HEK293 (cell line): ENCODE measurements at regions not wholly inside any gene's neighbourhood (a gene's known extent, or its start where the extent isn't known, plus 50 kb on each side); places are given as distances from the start of the nearest gene placed in this dataset.

Source experiments
- CTCF ChIA-PET: fragments of 350-600 bp; formaldehyde crosslinking; extraction: SDS; loops from one replicate; lab custom pipeline; 2021; ENCODE audit warnings: antibody characterized with exemption; lab: Yijun Ruan, JAX
- POLR2A ChIA-PET: fragments of 300-600 bp; formaldehyde crosslinking; extraction: SDS; loops from one replicate; lab custom pipeline; 2020; ENCODE audit warnings: antibody characterized with exemption, inconsistent platforms; lab: Yijun Ruan, JAX
- H3K27ac ChIP-seq: fragments of 200-500 bp; sonication (Bioruptor generic); 2 replicates; pipeline ENCODE4 v1.5.1; 2014; ENCODE audit warnings: low read depth, low read length, control low read depth, inconsistent platforms; ENCODE audit errors: extremely low read depth
- H3K36me3 ChIP-seq, 2 experiments: fragments of 200-500 bp in 1 of 2; sonication (Bioruptor generic) in 1 of 2; 1 replicate in 1 of 2; 2 replicates in 1 of 2; pipeline ENCODE4 v1.5.1; 2014 to 2017; ENCODE audit warnings: inconsistent platforms in 2 of 2, low read length in 2 of 2; ENCODE audit not compliant: control insufficient read depth in 2 of 2, insufficient read depth in 1 of 2
- H3K4me1 ChIP-seq: fragments of 200-500 bp; sonication (Bioruptor generic); 2 replicates; pipeline ENCODE4 v1.5.1; 2014; ENCODE audit warnings: mild to moderate bottlenecking, low read length, inconsistent platforms; ENCODE audit not compliant: control insufficient read depth, insufficient read depth
- H3K4me3 ChIP-seq: 2 replicates; pipeline ENCODE4 v1.5.1; 2011; ENCODE audit warnings: low read depth, mild to moderate bottlenecking, control low read depth, low read length, moderate library complexity
- H3K9me3 ChIP-seq: fragments of 200-500 bp; sonication (Bioruptor generic); 2 replicates; pipeline ENCODE4 v1.5.1; 2014; ENCODE audit warnings: low read depth, low read length, inconsistent platforms; ENCODE audit not compliant: control insufficient read depth, insufficient read depth
- FEZF1 ChIP-seq: fragments of 450-650 bp; formaldehyde crosslinking; IDR thresholded peaks from 2 replicates; pipeline ENCODE4 v1.5.1; 2016; ENCODE audit warnings: missing biosample characterization, missing genetic modification characterization
- SP2 ChIP-seq: fragments of 450-650 bp; formaldehyde crosslinking; IDR thresholded peaks from 2 replicates; pipeline ENCODE4 v1.5.1; 2016; ENCODE audit warnings: missing biosample characterization, missing genetic modification characterization
- ZBTB17 ChIP-seq: fragments of 450-650 bp; formaldehyde crosslinking; IDR thresholded peaks from 2 replicates; pipeline ENCODE4 v1.5.1; 2016; ENCODE audit warnings: missing biosample characterization, missing genetic modification characterization
- ZNF121 ChIP-seq: fragments of 450-650 bp; formaldehyde crosslinking; IDR thresholded peaks from 2 replicates; pipeline ENCODE4 v1.5.1; 2016; ENCODE audit warnings: missing biosample characterization, missing genetic modification characterization
- ZNF132 ChIP-seq: fragments of 450-650 bp; formaldehyde crosslinking; IDR thresholded peaks from 2 replicates; pipeline ENCODE4 v1.5.1; 2017; ENCODE audit warnings: missing biosample characterization, missing genetic modification characterization, borderline replicate concordance
- ZNF221 ChIP-seq: fragments of 450-650 bp; formaldehyde crosslinking; IDR thresholded peaks from 2 replicates; pipeline ENCODE4 v1.5.1; 2017; ENCODE audit warnings: missing biosample characterization, missing genetic modification characterization, borderline replicate concordance
- ZNF223 ChIP-seq: fragments of 450-650 bp; formaldehyde crosslinking; IDR thresholded peaks from 2 replicates; pipeline ENCODE4 v1.5.1; 2016; ENCODE audit warnings: missing biosample characterization, missing genetic modification characterization
- ZNF292 ChIP-seq: fragments of 450-650 bp; formaldehyde crosslinking; IDR thresholded peaks from 2 replicates; pipeline ENCODE4 v1.5.1; 2016; ENCODE audit warnings: low read depth, missing biosample characterization, missing genetic modification characterization, borderline replicate concordance
- ZNF341 ChIP-seq: fragments of 450-650 bp; formaldehyde crosslinking; IDR thresholded peaks from 2 replicates; pipeline ENCODE4; 2016; ENCODE audit warnings: low read depth, missing biosample characterization, missing genetic modification characterization
- ZNF426 ChIP-seq: fragments of 450-650 bp; formaldehyde crosslinking; IDR thresholded peaks from 2 replicates; pipeline ENCODE4 v1.5.1; 2017; ENCODE audit warnings: missing biosample characterization, missing genetic modification characterization, mild to moderate bottlenecking, inconsistent platforms, moderate library complexity
- ZNF658 ChIP-seq: fragments of 450-650 bp; formaldehyde crosslinking; IDR thresholded peaks from 2 replicates; pipeline ENCODE4; 2016; ENCODE audit warnings: missing biosample characterization, missing genetic modification characterization
- TF ChIP-seq, protein P1 (sequence below): fragments of 450-650 bp; formaldehyde crosslinking; IDR thresholded peaks from 2 replicates; pipeline ENCODE4 v1.5.1; 2016; ENCODE audit warnings: missing biosample characterization, missing genetic modification characterization
- TF ChIP-seq, protein P2 (sequence below): fragments of 450-650 bp; formaldehyde crosslinking; IDR thresholded peaks from 2 replicates; pipeline ENCODE4 v1.5.1; 2016; ENCODE audit warnings: missing biosample characterization, missing genetic modification characterization
- TF ChIP-seq, protein P3 (sequence below): fragments of 450-650 bp; formaldehyde crosslinking; IDR thresholded peaks from 2 replicates; pipeline ENCODE4 v1.5.1; 2016; ENCODE audit warnings: missing biosample characterization, missing genetic modification characterization, borderline replicate concordance
- TF ChIP-seq, protein P4 (sequence below): fragments of 450-650 bp; IDR thresholded peaks from 2 replicates; pipeline ENCODE4 v1.5.1; 2018; ENCODE audit warnings: missing biosample characterization, mild to moderate bottlenecking, missing genetic modification characterization

DNA sequence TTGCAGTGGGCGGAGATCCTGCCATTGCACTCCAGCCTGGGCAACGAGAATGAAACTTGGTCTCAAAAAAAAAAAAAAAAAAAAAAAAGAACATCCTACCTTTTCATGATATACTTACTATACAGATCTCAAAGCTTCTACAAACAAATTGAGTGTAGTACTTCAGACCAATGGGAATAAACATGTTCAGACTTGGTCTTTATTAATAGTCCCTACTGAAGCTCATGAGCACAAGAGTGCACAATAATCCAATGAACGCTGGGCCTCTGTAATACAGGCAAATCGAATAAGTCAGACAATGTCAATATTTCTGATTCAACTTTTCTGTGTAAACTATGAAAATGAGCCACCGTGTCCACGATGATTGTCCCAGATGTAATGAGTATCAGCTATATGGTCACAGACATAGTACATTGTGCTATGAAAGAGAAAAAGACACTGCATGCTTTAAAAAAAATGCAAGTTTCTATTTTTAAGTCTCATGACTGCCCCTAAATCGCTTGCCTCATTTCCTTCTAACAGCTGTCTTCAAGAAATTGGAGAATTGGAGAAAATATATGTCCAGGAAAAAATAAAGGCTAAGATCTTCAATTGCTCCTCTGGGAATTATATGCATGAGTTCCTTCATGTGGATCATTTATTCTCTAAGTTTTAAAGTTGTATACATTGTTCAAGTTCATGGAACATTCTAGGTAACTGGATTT is 64.0 kb upstream of the CTTNBP2 start:
- no peak overlapping the region for H3K27ac ChIP-seq
- POLR2A ChIA-PET, result no interaction called here
- no peaks in the 10 kb centered on the region for H3K9me3 ChIP-seq
- H3K4me3 ChIP-seq, result no peak overlapping the region
- CTCF ChIA-PET, result interaction anchor here (1.1 kb wide), 1 partner anchor 205 kb away, joined by 3 read pairs; no protein-coding TSS in a partner anchor
- H3K4me1 ChIP-seq, result no peaks in the 10 kb centered on the region
- TF ChIP-seq FEZF1 (tag by site-specific recombination), result no peak
- no peak for TF ChIP-seq ZNF223 (tag by site-specific recombination)
- no peak for TF ChIP-seq ZNF132 (tag by site-specific recombination)
- TF ChIP-seq SP2, result no peak
- no peak for TF ChIP-seq ZBTB17 (tag by site-specific recombination)
- TF ChIP-seq, protein P1, sequence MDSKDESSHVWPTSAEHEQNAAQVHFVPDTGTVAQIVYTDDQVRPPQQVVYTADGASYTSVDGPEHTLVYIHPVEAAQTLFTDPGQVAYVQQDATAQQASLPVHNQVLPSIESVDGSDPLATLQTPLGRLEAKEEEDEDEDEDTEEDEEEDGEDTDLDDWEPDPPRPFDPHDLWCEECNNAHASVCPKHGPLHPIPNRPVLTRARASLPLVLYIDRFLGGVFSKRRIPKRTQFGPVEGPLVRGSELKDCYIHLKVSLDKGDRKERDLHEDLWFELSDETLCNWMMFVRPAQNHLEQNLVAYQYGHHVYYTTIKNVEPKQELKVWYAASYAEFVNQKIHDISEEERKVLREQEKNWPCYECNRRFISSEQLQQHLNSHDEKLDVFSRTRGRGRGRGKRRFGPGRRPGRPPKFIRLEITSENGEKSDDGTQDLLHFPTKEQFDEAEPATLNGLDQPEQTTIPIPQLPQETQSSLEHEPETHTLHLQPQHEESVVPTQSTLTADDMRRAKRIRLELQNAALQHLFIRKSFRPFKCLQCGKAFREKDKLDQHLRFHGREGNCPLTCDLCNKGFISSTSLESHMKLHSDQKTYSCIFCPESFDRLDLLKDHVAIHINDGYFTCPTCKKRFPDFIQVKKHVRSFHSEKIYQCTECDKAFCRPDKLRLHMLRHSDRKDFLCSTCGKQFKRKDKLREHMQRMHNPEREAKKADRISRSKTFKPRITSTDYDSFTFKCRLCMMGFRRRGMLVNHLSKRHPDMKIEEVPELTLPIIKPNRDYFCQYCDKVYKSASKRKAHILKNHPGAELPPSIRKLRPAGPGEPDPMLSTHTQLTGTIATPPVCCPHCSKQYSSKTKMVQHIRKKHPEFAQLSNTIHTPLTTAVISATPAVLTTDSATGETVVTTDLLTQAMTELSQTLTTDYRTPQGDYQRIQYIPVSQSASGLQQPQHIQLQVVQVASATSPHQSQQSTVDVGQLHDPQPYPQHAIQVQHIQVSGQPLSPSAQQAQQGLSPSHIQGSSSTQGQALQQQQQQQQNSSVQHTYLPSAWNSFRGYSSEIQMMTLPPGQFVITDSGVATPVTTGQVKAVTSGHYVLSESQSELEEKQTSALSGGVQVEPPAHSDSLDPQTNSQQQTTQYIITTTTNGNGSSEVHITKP, result no peak
- TF ChIP-seq ZNF221 (tag by site-specific recombination), result no peak
- TF ChIP-seq, protein P2, sequence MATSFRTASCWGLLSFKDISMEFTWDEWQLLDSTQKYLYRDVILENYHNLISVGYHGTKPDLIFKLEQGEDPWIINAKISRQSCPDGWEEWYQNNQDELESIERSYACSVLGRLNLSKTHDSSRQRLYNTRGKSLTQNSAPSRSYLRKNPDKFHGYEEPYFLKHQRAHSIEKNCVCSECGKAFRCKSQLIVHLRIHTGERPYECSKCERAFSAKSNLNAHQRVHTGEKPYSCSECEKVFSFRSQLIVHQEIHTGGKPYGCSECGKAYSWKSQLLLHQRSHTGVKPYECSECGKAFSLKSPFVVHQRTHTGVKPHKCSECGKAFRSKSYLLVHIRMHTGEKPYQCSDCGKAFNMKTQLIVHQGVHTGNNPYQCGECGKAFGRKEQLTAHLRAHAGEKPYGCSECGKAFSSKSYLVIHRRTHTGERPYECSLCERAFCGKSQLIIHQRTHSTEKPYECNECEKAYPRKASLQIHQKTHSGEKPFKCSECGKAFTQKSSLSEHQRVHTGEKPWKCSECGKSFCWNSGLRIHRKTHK (tag by site-specific recombination), result no peak
- TF ChIP-seq ZNF341 (tag by site-specific recombination), result no peak
- TF ChIP-seq ZNF426 (tag by site-specific recombination), result no peak
- TF ChIP-seq, protein P3, sequence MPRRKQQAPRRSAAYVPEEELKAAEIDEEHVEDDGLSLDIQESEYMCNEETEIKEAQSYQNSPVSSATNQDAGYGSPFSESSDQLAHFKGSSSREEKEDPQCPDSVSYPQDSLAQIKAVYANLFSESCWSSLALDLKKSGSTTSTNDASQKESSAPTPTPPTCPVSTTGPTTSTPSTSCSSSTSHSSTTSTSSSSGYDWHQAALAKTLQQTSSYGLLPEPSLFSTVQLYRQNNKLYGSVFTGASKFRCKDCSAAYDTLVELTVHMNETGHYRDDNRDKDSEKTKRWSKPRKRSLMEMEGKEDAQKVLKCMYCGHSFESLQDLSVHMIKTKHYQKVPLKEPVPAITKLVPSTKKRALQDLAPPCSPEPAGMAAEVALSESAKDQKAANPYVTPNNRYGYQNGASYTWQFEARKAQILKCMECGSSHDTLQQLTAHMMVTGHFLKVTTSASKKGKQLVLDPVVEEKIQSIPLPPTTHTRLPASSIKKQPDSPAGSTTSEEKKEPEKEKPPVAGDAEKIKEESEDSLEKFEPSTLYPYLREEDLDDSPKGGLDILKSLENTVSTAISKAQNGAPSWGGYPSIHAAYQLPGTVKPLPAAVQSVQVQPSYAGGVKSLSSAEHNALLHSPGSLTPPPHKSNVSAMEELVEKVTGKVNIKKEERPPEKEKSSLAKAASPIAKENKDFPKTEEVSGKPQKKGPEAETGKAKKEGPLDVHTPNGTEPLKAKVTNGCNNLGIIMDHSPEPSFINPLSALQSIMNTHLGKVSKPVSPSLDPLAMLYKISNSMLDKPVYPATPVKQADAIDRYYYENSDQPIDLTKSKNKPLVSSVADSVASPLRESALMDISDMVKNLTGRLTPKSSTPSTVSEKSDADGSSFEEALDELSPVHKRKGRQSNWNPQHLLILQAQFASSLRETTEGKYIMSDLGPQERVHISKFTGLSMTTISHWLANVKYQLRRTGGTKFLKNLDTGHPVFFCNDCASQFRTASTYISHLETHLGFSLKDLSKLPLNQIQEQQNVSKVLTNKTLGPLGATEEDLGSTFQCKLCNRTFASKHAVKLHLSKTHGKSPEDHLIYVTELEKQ (tag by site-specific recombination), result no peak
- TF ChIP-seq ZNF121, result no peak
- TF ChIP-seq ZNF658 (tag by site-specific recombination), result no peak
- TF ChIP-seq, protein P4, sequence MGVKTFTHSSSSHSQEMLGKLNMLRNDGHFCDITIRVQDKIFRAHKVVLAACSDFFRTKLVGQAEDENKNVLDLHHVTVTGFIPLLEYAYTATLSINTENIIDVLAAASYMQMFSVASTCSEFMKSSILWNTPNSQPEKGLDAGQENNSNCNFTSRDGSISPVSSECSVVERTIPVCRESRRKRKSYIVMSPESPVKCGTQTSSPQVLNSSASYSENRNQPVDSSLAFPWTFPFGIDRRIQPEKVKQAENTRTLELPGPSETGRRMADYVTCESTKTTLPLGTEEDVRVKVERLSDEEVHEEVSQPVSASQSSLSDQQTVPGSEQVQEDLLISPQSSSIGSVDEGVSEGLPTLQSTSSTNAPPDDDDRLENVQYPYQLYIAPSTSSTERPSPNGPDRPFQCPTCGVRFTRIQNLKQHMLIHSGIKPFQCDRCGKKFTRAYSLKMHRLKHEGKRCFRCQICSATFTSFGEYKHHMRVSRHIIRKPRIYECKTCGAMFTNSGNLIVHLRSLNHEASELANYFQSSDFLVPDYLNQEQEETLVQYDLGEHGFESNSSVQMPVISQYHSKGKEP, result no peak
- TF ChIP-seq ZNF292 (tag by site-specific recombination), result no peak
- no peaks in the 10 kb centered on the region for H3K36me3 ChIP-seq
